ENCODE measurements at regions not wholly inside any gene's neighbourhood (a gene's known extent, or its start where the extent isn't known, plus 50 kb on each side); places are given as distances from the start of the nearest gene placed in this dataset.
"Not testable (repeated sequence)": the region's sequence is repeated elsewhere in the genome, so short reads cannot be mapped to it uniquely, and the experiment has no call there.

DNA sequence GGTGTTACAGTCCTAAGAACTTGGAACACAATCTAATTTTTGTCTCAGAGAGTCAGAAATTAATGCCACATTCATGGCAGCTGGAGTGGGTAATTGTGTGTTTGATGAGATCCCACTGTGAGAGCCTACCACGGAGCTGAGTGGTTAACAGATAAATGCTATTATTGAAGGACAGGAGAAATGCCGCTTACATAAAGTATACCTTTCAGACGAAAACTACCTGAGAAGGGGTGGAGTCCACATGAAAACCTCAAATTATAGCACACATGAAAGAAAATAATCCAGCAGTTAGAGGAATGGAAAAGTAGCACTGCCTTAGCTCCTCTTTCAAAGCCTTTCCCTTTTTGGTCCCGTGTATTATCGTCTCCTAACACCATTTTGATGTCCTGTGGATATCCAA lies 133.0 kb downstream of the BACH1 start:
- Histone ChIP-seq H3K4me1 (ENCODE audit: control insufficient read depth in 1 of 2, insufficient read depth in 2 of 2, low read length in 2 of 2) (peaks cover 6 to 7% of the 10 kb centered on the region in 2 experiments), H3K36me3 (ENCODE audit: control insufficient read depth in 1 of 2, insufficient read depth in 2 of 2, low read length in 2 of 2) (no peaks in the 10 kb centered on the region), H3K23ac (ENCODE audit: low read length) (no peak overlapping the region), H3K79me1 (ENCODE audit: low read length) (no peaks in the 10 kb centered on the region), H3K18ac (ENCODE audit: low read length) (no peak overlapping the region), H3K27me3 (ENCODE audit: insufficient read depth, low read length) (no peaks in the 10 kb centered on the region), H3K14ac (ENCODE audit: low read length) (no peak overlapping the region), H4K8ac (ENCODE audit: low read depth, low read length) (no peak overlapping the region), H3K4ac (ENCODE audit: low read depth, low read length) (no peak overlapping the region), H2BK5ac (ENCODE audit: low read depth, low read length, poor library complexity) (no peak overlapping the region), H3K27ac (ENCODE audit: low read depth, low read length) (no peak overlapping the region), H2BK120ac (ENCODE audit: insufficient read depth, low read length, poor library complexity) (no peak overlapping the region), H3K9me3 (ENCODE audit: insufficient read depth, low read depth, low read length) (no peaks in the 10 kb centered on the region), H3K4me2 (ENCODE audit: low read length) (no peak overlapping the region), H3K4me3 (ENCODE audit: low read depth, low read length) (no peak overlapping the region), H2AK5ac (ENCODE audit: low read length) (no peak overlapping the region), H4K12ac (ENCODE audit: low read depth, low read length) (no peak overlapping the region), H4K91ac (ENCODE audit: low read depth, low read length) (no peak overlapping the region), H3K9ac (ENCODE audit: low read length) (no peak overlapping the region), H2AFZ (ENCODE audit: insufficient read depth, low read length, poor library complexity) (no peak overlapping the region), H3K79me2 (ENCODE audit: control insufficient read depth, insufficient read depth, low read length, poor library complexity) (no peaks in the 10 kb centered on the region), H2BK12ac (ENCODE audit: low read length) (no peak overlapping the region)
- no CpG with 5 or more reads among the region's 5 CpGs for WGBS (ENCODE audit: extremely low coverage, insufficient coverage, insufficient read length)
- no peak for DNase-seq

DNA sequence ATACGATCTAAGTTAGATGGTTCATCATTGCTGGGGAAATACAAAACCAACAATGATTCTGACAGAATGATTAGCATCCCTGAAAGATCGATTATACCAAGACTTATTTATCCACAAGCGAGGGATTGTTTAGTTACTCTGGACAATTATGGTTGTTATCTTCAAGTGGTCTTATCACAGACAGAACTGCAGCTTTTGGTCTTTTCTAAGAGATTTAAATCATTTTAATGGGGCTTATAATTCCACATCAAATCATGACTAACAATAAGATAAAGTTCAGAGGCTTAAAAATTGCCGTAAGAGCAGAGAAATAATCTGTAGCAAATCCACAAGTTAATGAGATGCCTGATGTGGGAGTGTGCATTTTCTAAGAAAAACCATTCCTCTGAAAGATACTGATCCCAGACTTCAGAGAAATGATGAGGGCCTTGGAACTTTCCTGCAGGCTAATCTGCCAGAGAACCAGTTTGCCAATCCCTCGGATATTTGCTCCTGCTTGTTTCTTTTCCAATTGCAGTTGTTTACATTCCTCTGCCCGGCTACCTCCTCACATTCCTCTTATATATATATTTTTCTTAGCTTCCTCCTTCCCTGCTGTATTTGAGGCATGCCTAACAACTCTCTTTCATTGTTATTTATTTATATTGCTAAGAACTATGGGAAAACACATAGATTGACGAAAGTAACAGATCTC lies 134.8 kb downstream of the BACH1 start:
- WGBS (ENCODE audit: extremely low coverage, insufficient coverage, insufficient read length), result no CpG with 5 or more reads among the region's 7 CpGs
- H3K23ac ChIP-seq (ENCODE audit: low read length), result no peak overlapping the region

DNA sequence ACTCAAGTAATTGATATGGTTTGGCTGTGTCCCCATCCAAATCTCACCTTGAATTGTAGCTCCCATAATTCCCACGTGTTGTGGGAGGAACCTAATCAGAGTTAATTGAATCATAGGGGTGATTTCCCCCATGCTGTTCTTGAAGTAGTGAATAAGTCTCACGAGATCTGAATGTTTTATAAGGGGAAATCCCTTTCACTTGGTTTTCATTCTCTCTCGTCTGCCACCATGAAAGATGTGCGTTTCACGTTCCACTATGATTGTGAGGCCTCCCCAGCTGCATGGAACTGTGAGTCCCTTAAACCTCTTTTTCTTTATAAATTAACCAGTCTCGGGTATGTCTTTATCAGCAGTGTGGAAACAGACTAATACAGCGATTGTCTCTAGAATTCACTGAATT lies 135.4 kb downstream of the BACH1 start:
- Histone ChIP-seq H3K36me3 (ENCODE audit: control insufficient read depth in 1 of 2, insufficient read depth in 2 of 2, low read length in 2 of 2) (no peaks in the 10 kb centered on the region), H3K9ac (ENCODE audit: low read length) (no peak overlapping the region), H4K12ac (ENCODE audit: low read depth, low read length) (no peak overlapping the region), H2BK120ac (ENCODE audit: insufficient read depth, low read length, poor library complexity) (no peak overlapping the region), H3K14ac (ENCODE audit: low read length) (no peak overlapping the region), H3K23ac (ENCODE audit: low read length) (no peak overlapping the region), H3K79me1 (ENCODE audit: low read length) (no peaks in the 10 kb centered on the region), H3K4ac (ENCODE audit: low read depth, low read length) (no peak overlapping the region), H3K9me3 (ENCODE audit: insufficient read depth, low read depth, low read length) (no peaks in the 10 kb centered on the region), H3K18ac (ENCODE audit: low read length) (no peak overlapping the region), H3K4me3 (ENCODE audit: low read depth, low read length) (no peak overlapping the region), H2BK5ac (ENCODE audit: low read depth, low read length, poor library complexity) (no peak overlapping the region), H3K4me2 (ENCODE audit: low read length) (no peak overlapping the region), H4K91ac (ENCODE audit: low read depth, low read length) (no peak overlapping the region), H2BK12ac (ENCODE audit: low read length) (no peak overlapping the region), H3K27ac (ENCODE audit: low read depth, low read length) (no peak overlapping the region), H2AK5ac (ENCODE audit: low read length) (no peak overlapping the region), H3K27me3 (ENCODE audit: insufficient read depth, low read length) (no peaks in the 10 kb centered on the region), H3K79me2 (ENCODE audit: control insufficient read depth, insufficient read depth, low read length, poor library complexity) (no peaks in the 10 kb centered on the region), H4K8ac (ENCODE audit: low read depth, low read length) (no peak overlapping the region), H2AFZ (ENCODE audit: insufficient read depth, low read length, poor library complexity) (no peak overlapping the region), H3K4me1 (ENCODE audit: control insufficient read depth in 1 of 2, insufficient read depth in 2 of 2, low read length in 2 of 2) (peaks cover 2% of the 10 kb centered on the region in 2 experiments)
- no peak for DNase-seq
- no CpG with 5 or more reads among the region's 7 CpGs for WGBS (ENCODE audit: extremely low coverage, insufficient coverage, insufficient read length)

More for the DNA sequence above, 134.8 kb downstream of the BACH1 start:
- no peak overlapping the region for H3K4me2 ChIP-seq (ENCODE audit: low read length)
- no peak overlapping the region for H3K9ac ChIP-seq (ENCODE audit: low read length)
- no peaks in the 10 kb centered on the region for H3K9me3 ChIP-seq (ENCODE audit: insufficient read depth, low read depth, low read length)
- no peak overlapping the region for H3K4me3 ChIP-seq (ENCODE audit: low read depth, low read length)
- peak; percentile 72 to 94 for DNase-seq
- no peak overlapping the region for H2BK120ac ChIP-seq (ENCODE audit: insufficient read depth, low read length, poor library complexity)
- H3K4ac ChIP-seq (ENCODE audit: low read depth, low read length), result no peak overlapping the region
- H4K8ac ChIP-seq (ENCODE audit: low read depth, low read length), result no peak overlapping the region
- H4K91ac ChIP-seq (ENCODE audit: low read depth, low read length), result no peak overlapping the region
- no peak overlapping the region for H4K12ac ChIP-seq (ENCODE audit: low read depth, low read length)
- H2AK5ac ChIP-seq (ENCODE audit: low read length), result no peak overlapping the region
- H3K79me2 ChIP-seq (ENCODE audit: control insufficient read depth, insufficient read depth, low read length, poor library complexity), result no peaks in the 10 kb centered on the region
- H3K4me1 ChIP-seq (ENCODE audit: control insufficient read depth in 1 of 2, insufficient read depth in 2 of 2, low read length in 2 of 2), result peaks cover 5 to 6% of the 10 kb centered on the region in 2 experiments
- H3K79me1 ChIP-seq (ENCODE audit: low read length), result no peaks in the 10 kb centered on the region
- H3K27me3 ChIP-seq (ENCODE audit: insufficient read depth, low read length), result no peaks in the 10 kb centered on the region
- H3K27ac ChIP-seq (ENCODE audit: low read depth, low read length), result no peak overlapping the region
- no peak overlapping the region for H3K14ac ChIP-seq (ENCODE audit: low read length)
- H3K18ac ChIP-seq (ENCODE audit: low read length), result no peak overlapping the region
- H2BK12ac ChIP-seq (ENCODE audit: low read length), result no peak overlapping the region
- no peaks in the 10 kb centered on the region for H3K36me3 ChIP-seq (ENCODE audit: control insufficient read depth in 1 of 2, insufficient read depth in 2 of 2, low read length in 2 of 2)
- H2BK5ac ChIP-seq (ENCODE audit: low read depth, low read length, poor library complexity), result no peak overlapping the region
- no peak overlapping the region for H2AFZ ChIP-seq (ENCODE audit: insufficient read depth, low read length, poor library complexity)

DNA sequence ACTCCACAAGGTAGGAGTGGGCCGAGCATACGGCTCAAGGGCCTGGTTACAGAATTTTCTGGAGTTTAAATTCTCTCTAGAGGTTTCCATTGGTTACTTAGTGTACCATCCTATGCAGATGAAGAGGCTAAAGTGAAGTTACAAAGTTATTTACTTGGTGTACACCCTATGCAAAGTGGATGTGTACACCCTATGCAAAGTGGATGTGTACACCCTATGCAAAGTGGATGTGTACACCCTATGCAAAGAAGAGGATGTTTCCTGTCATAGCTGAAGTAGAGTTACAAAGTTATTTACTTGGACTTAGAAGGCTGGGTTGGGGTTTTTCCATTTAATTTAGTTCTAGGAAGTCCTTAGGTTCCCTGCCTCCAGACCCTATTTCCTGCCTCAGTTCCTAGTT lies 136.3 kb downstream of the BACH1 start:
- not testable (repeated sequence) for H4K12ac ChIP-seq (ENCODE audit: low read depth, low read length); H2AFZ ChIP-seq (ENCODE audit: insufficient read depth, low read length, poor library complexity); H3K4me3 ChIP-seq (ENCODE audit: low read depth, low read length); H3K18ac ChIP-seq (ENCODE audit: low read length); H3K4me1 ChIP-seq (ENCODE audit: control insufficient read depth in 1 of 2, insufficient read depth in 2 of 2, low read length in 2 of 2); H2BK12ac ChIP-seq (ENCODE audit: low read length); H2BK120ac ChIP-seq (ENCODE audit: insufficient read depth, low read length, poor library complexity); H3K27me3 ChIP-seq (ENCODE audit: insufficient read depth, low read length); H2BK5ac ChIP-seq (ENCODE audit: low read depth, low read length, poor library complexity); H3K4ac ChIP-seq (ENCODE audit: low read depth, low read length); H3K79me2 ChIP-seq (ENCODE audit: control insufficient read depth, insufficient read depth, low read length, poor library complexity); H3K4me2 ChIP-seq (ENCODE audit: low read length); H3K23ac ChIP-seq (ENCODE audit: low read length); H4K8ac ChIP-seq (ENCODE audit: low read depth, low read length); H4K91ac ChIP-seq (ENCODE audit: low read depth, low read length); H3K27ac ChIP-seq (ENCODE audit: low read depth, low read length); H3K9ac ChIP-seq (ENCODE audit: low read length); H3K79me1 ChIP-seq (ENCODE audit: low read length); H2AK5ac ChIP-seq (ENCODE audit: low read length); DNase-seq; H3K9me3 ChIP-seq (ENCODE audit: insufficient read depth, low read depth, low read length); H3K36me3 ChIP-seq (ENCODE audit: control insufficient read depth in 1 of 2, insufficient read depth in 2 of 2, low read length in 2 of 2); H3K14ac ChIP-seq (ENCODE audit: low read length)
- no CpG with 5 or more reads among the region's 2 CpGs for WGBS (ENCODE audit: extremely low coverage, insufficient coverage, insufficient read length)
